ENCODE measurements at regions not wholly inside any gene's neighbourhood (a gene's known extent, or its start where the extent isn't known, plus 50 kb on each side); places are given as distances from the start of the nearest gene placed in this dataset.

DNA sequence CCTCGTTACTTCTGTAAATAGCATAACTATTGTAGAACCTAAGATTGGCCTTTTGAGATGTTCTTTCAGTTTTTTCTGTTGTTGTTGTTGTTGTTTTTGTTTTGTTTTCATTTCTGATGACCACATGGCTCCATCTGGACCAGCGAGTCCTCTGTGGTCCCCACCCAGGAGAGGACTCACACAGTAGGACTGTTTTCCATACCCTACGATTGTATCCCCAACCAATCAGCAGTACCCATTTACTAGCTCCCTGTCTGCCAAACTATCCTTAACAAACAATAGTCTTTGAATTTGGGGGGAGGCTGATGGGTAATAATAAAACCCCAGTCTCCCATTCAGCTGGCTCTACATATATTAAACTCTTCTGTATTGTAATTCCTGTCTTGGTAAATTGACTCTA is 329.5 kb downstream of the SEMA3D start:
- TF ChIP-seq, protein P1, sequence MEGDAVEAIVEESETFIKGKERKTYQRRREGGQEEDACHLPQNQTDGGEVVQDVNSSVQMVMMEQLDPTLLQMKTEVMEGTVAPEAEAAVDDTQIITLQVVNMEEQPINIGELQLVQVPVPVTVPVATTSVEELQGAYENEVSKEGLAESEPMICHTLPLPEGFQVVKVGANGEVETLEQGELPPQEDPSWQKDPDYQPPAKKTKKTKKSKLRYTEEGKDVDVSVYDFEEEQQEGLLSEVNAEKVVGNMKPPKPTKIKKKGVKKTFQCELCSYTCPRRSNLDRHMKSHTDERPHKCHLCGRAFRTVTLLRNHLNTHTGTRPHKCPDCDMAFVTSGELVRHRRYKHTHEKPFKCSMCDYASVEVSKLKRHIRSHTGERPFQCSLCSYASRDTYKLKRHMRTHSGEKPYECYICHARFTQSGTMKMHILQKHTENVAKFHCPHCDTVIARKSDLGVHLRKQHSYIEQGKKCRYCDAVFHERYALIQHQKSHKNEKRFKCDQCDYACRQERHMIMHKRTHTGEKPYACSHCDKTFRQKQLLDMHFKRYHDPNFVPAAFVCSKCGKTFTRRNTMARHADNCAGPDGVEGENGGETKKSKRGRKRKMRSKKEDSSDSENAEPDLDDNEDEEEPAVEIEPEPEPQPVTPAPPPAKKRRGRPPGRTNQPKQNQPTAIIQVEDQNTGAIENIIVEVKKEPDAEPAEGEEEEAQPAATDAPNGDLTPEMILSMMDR (IDR thresholded peaks at IDR 0.05) = no peak
- TF ChIP-seq EZH2 (IDR thresholded peaks at IDR 0.05) = no peak

Data from neural progenitor cell (in vitro differentiated cells).